H9 (cell line): ENCODE measurements at regions not wholly inside any gene's neighbourhood (a gene's known extent, or its start where the extent isn't known, plus 50 kb on each side); places are given as distances from the start of the nearest gene placed in this dataset.

ENCODE experiments used
- DNase-seq: peaks from one replicate; pipeline ENCODE4 v3.0.0-alpha.2; 2017
- H2AFZ ChIP-seq: one replicate; pipeline ENCODE4 v1.6.1; 2013; ENCODE audit warnings: mild to moderate bottlenecking, low read length, control low read depth, moderate library complexity
- H2AK5ac ChIP-seq: 2 replicates; pipeline ENCODE4 v1.6.1; 2013; ENCODE audit warnings: low read length, control low read depth, mixed read lengths; ENCODE audit not compliant: insufficient read length
- H2BK120ac ChIP-seq: one replicate; pipeline ENCODE4 v1.6.1; 2013; ENCODE audit warnings: low read depth, mild to moderate bottlenecking, low read length, control low read depth, inconsistent platforms; ENCODE audit not compliant: poor library complexity, severe bottlenecking
- H2BK12ac ChIP-seq: 2 replicates; pipeline ENCODE4 v1.6.1; 2013; ENCODE audit warnings: low read length, control low read depth, mixed read lengths, low read depth; ENCODE audit not compliant: insufficient read length
- H2BK15ac ChIP-seq: 2 replicates; pipeline ENCODE4 v1.6.1; 2013; ENCODE audit warnings: low read depth, low read length, control low read depth
- H2BK20ac ChIP-seq: one replicate; pipeline ENCODE4 v1.6.1; 2013; ENCODE audit warnings: low read depth, mild to moderate bottlenecking, low read length, control low read depth, inconsistent platforms; ENCODE audit not compliant: poor library complexity, severe bottlenecking
- H2BK5ac ChIP-seq: 2 replicates; pipeline ENCODE4 v1.6.1; 2013; ENCODE audit warnings: low read length, control low read depth, mixed read lengths; ENCODE audit not compliant: insufficient read length
- H3K14ac ChIP-seq: 2 replicates; pipeline ENCODE4 v1.6.1; 2013; ENCODE audit warnings: low read length, control low read depth; ENCODE audit not compliant: insufficient read depth
- H3K18ac ChIP-seq: 2 replicates; pipeline ENCODE4 v1.6.1; 2013; ENCODE audit warnings: low read depth, mild to moderate bottlenecking, mixed read lengths, low read length, control low read depth; ENCODE audit not compliant: insufficient read length
- H3K23ac ChIP-seq: 2 replicates; pipeline ENCODE4 v1.6.1; 2013; ENCODE audit warnings: low read length, control low read depth, mixed read lengths, low read depth; ENCODE audit not compliant: insufficient read length
- H3K23me2 ChIP-seq: 2 replicates; pipeline ENCODE4 v1.6.1; 2013; ENCODE audit warnings: low read depth, mild to moderate bottlenecking, mixed read lengths, low read length, control low read depth; ENCODE audit not compliant: insufficient read length, poor library complexity, severe bottlenecking
- H3K27ac ChIP-seq: 2 replicates; pipeline ENCODE4 v1.5.1; 2013; ENCODE audit warnings: low read length, control low read depth, mixed read lengths, low read depth; ENCODE audit not compliant: insufficient read length
- H3K27me3 ChIP-seq: 2 replicates; pipeline ENCODE4 v1.6.1; 2013; ENCODE audit warnings: low read length, control low read depth, inconsistent platforms; ENCODE audit not compliant: insufficient read depth
- H3K4ac ChIP-seq: 2 replicates; pipeline ENCODE4 v1.6.1; 2013; ENCODE audit warnings: low read depth, mild to moderate bottlenecking, control low read depth, inconsistent platforms, low read length, moderate library complexity
- H3K4me1 ChIP-seq: 2 replicates; pipeline ENCODE4 v1.6.1; 2013; ENCODE audit warnings: low read length, control low read depth, inconsistent platforms; ENCODE audit not compliant: insufficient read depth
- H3K4me2 ChIP-seq: 2 replicates; pipeline ENCODE4 v1.6.1; 2013; ENCODE audit warnings: low read length, control low read depth, mixed read lengths; ENCODE audit not compliant: insufficient read length, insufficient read depth
- H3K56ac ChIP-seq: 2 replicates; pipeline ENCODE4 v1.6.1; 2013; ENCODE audit warnings: low read depth, mild to moderate bottlenecking, mixed read lengths, low read length, control low read depth; ENCODE audit not compliant: insufficient read length
- H3K79me1 ChIP-seq: 2 replicates; pipeline ENCODE4 v1.6.1; 2013; ENCODE audit warnings: low read depth, mild to moderate bottlenecking, moderate library complexity, low read length, control low read depth, inconsistent platforms; ENCODE audit not compliant: insufficient read depth, poor library complexity, severe bottlenecking
- H3K79me2 ChIP-seq: 2 replicates; pipeline ENCODE4 v1.6.1; 2013; ENCODE audit warnings: low read length, control low read depth, inconsistent platforms; ENCODE audit not compliant: insufficient read depth
- H3K9ac ChIP-seq: 2 replicates; pipeline ENCODE4 v1.6.1; 2013; ENCODE audit warnings: low read length, control low read depth, mixed read lengths; ENCODE audit not compliant: insufficient read length; ENCODE audit errors: extremely low read depth
- H3K9me3 ChIP-seq: one replicate; pipeline ENCODE4 v1.6.1; 2013; ENCODE audit warnings: low read depth, low read length, inconsistent platforms; ENCODE audit not compliant: control insufficient read depth
- H3T11ph ChIP-seq: one replicate; pipeline ENCODE4 v1.6.1; 2013; ENCODE audit warnings: mild to moderate bottlenecking, low read length, control low read depth, inconsistent platforms
- H4K20me1 ChIP-seq: one replicate; pipeline ENCODE4 v1.6.1; 2013; ENCODE audit not compliant: control insufficient read depth, insufficient read length, insufficient read depth
- H4K5ac ChIP-seq: 2 replicates; pipeline ENCODE4 v1.6.1; 2013; ENCODE audit warnings: low read depth, mild to moderate bottlenecking, mixed read lengths, low read length, control low read depth; ENCODE audit not compliant: insufficient read length
- H4K8ac ChIP-seq: replicated peaks from 2 replicates; pipeline ENCODE4 v1.6.1; 2013; ENCODE audit warnings: low read length, control low read depth, mixed read lengths, low read depth; ENCODE audit not compliant: insufficient read length
- H4K91ac ChIP-seq: 2 replicates; pipeline ENCODE4 v1.6.1; 2013; ENCODE audit warnings: low read depth, mild to moderate bottlenecking, moderate library complexity, mixed read lengths, low read length, control low read depth; ENCODE audit not compliant: insufficient read length
- H3K27ac Mint-ChIP-seq, 3 experiments: 2 replicates in 2 of 3; 3 replicates in 1 of 3; pipeline ENCODE4 v1.8.0; 2020 to 2021; ENCODE audit warnings: mixed read lengths in 3 of 3, mild to moderate bottlenecking in 1 of 3, moderate library complexity in 1 of 3
- H3K27me3 Mint-ChIP-seq: 2 replicates; pipeline ENCODE4 v1.8.0; 2021; ENCODE audit warnings: low read depth, mild to moderate bottlenecking, moderate library complexity, mixed read lengths
- H3K36me3 Mint-ChIP-seq, 3 experiments: 2 replicates in 2 of 3; 3 replicates in 1 of 3; pipeline ENCODE4 v1.8.0; 2020 to 2021; ENCODE audit warnings: low read depth in 3 of 3, mixed read lengths in 3 of 3; ENCODE audit not compliant: insufficient read depth in 1 of 3
- H3K4me1 Mint-ChIP-seq, 2 experiments: 2 replicates each; pipeline ENCODE4 v1.8.0; 2020; ENCODE audit warnings: mixed read lengths in 2 of 2
- H3K4me3 Mint-ChIP-seq, 2 experiments: 2 replicates in 1 of 2; 3 replicates in 1 of 2; pipeline ENCODE4 v1.8.0; 2020 to 2021; ENCODE audit warnings: mild to moderate bottlenecking in 2 of 2, mixed read lengths in 2 of 2, moderate library complexity in 1 of 2
- H3K9me3 Mint-ChIP-seq, 2 experiments: 2 replicates in 1 of 2; 3 replicates in 1 of 2; pipeline ENCODE4 v1.8.0; 2020; ENCODE audit warnings: mild to moderate bottlenecking in 2 of 2, mixed read lengths in 2 of 2, moderate library complexity in 1 of 2
- CTCF ChIP-seq: fragments of 200-600 bp; sonication (generic); conservative IDR thresholded peaks from 3 replicates; pipeline ENCODE4 v1.8.0; 2021; ENCODE audit warnings: antibody characterized with exemption, mild to moderate bottlenecking
- WGBS: extraction: QIAGEN DNeasy Blood & Tissue Kit; methylation state at CpG from one replicate; pipeline ENCODE4 v1.1.7; 2013; ENCODE audit warnings: missing lambda C conversion rate, low lambda C conversion rate, mixed read lengths; ENCODE audit not compliant: insufficient read length; ENCODE audit errors: extremely low coverage; 5-methylcytosine and 5-hydroxymethylcytosine counted together

GRCh38 chr11:116328851-116329250, 443.9 kb downstream of the BUD13 start:
- Histone ChIP-seq H4K91ac (no peak overlapping the region), H3T11ph (no peak overlapping the region), H2AFZ (no peak overlapping the region), H3K27me3 (no peaks in the 10 kb centered on the region), H2AK5ac (no peak overlapping the region), H3K4me2 (no peak overlapping the region), H2BK15ac (no peak overlapping the region), H3K9ac (no peak overlapping the region), H4K5ac (no peak overlapping the region), H3K4me1 (no peaks in the 10 kb centered on the region), H2BK120ac (no peak overlapping the region), H2BK5ac (no peak overlapping the region), H3K27ac (no peak overlapping the region), H3K56ac (no peak overlapping the region), H3K23me2 (no peaks in the 10 kb centered on the region), H2BK12ac (no peak overlapping the region), H2BK20ac (no peak overlapping the region), H3K79me1 (no peaks in the 10 kb centered on the region), H3K23ac (no peak overlapping the region), H3K9me3 (no peaks in the 10 kb centered on the region), H3K4ac (no peak overlapping the region), H3K18ac (no peak overlapping the region), H3K79me2 (no peaks in the 10 kb centered on the region), H4K8ac (no peak overlapping the region), H4K20me1 (no peaks in the 10 kb centered on the region), H3K14ac (no peak overlapping the region)
- no CpG with 5 or more reads among the region's 3 CpGs for WGBS
- no peak overlapping the region for H3K27ac Mint-ChIP-seq
- no peak overlapping the region for H3K4me3 Mint-ChIP-seq
- no peaks in the 10 kb centered on the region for H3K27me3 Mint-ChIP-seq
- H3K36me3 Mint-ChIP-seq: peaks cover 0 to 2% (median 0%) of the 10 kb centered on the region in 3 experiments; a peak in 1 of 7 replicates
- peaks cover 0 to 3% of the 10 kb centered on the region in 2 experiments; a peak in 1 of 5 replicates for H3K9me3 Mint-ChIP-seq
- H3K4me1 Mint-ChIP-seq: peaks cover 10 to 11% of the 10 kb centered on the region in 2 experiments
- peak; percentile 5 for DNase-seq
- TF ChIP-seq CTCF: no peak
